Pancreas (tissue), 10 donors: ENCODE measurements at regions not wholly inside any gene's neighbourhood (a gene's known extent, or its start where the extent isn't known, plus 50 kb on each side); places are given as distances from the start of the nearest gene placed in this dataset.

Experiments used
- ATAC-seq, 4 donors: fragments of 200-7000 bp; cut with Tn5 transposase; one replicate each; pipeline versions ENCODE4 v1.8.0 to v1.9.1; 2020; ENCODE audit warnings: mild to moderate bottlenecking in 4 of 4, moderate library complexity in 4 of 4
- DNase-seq, 6 donors: peaks; one replicate each; pipeline ENCODE4 v3.0.0-alpha.2; 2020
- FAIRE-seq: peaks from 2 replicates; lab custom pipeline; 2012; peaks lifted over from hg19 to GRCh38; lab: Jason Lieb, UNC
- H3K27ac ChIP-seq, 4 donors: fragments of 200-600 bp; sonication (generic); 1 replicate in 3 of 4; 2 replicates in 1 of 4; pipeline versions ENCODE4 v1.5.0 to v1.8.0; 2020
- H3K27me3 ChIP-seq, 4 donors: fragments of 200-600 bp; one replicate each; pipeline ENCODE4 v1.8.0; 2021
- H3K36me3 ChIP-seq, 3 donors: fragments of 200-600 bp; sonication (generic) in 1 of 3; one replicate each; pipeline versions ENCODE4 v1.5.0 to v1.8.0; 2020 to 2021
- H3K4me1 ChIP-seq, 3 donors: fragments of 200-600 bp; one replicate each; pipeline ENCODE4 v1.8.0; 2021
- H3K4me3 ChIP-seq, 4 donors: fragments of 200-600 bp; sonication (generic) in 2 of 4; one replicate each; pipeline versions ENCODE4 v1.5.0 to v1.8.0; 2020 to 2021
- H3K9me3 ChIP-seq, 4 donors: fragments of 200-600 bp; one replicate each; pipeline ENCODE4 v1.8.0; 2021
- WGBS, 2 donors: extraction: QIAGEN DNeasy Blood & Tissue Kit; methylation state at CpG; one replicate each; pipeline ENCODE4 v1.1.7; 2013; 5-methylcytosine and 5-hydroxymethylcytosine counted together
- intact Hi-C, 3 donors: fragments of 100-400 bp; cut with DNase I; formaldehyde crosslinking; loops; one replicate each; pipeline versions ENCODE4 v1.11.1 to v1.14.2; 2022
- TF ChIP-seq, protein P1 (sequence below), 4 donors: fragments of 200-600 bp; sonication (generic) in 3 of 4; IDR thresholded peaks; one replicate each; pipeline versions ENCODE4 v1.5.0 to v1.8.0; 2021; ENCODE audit warnings: antibody characterized with exemption in 4 of 4
- donor health status: healthy with polysubstance abuse.
- donor health status: DM: no; HTN: no; CAD: no; lungs with moderate emphysema.
- donor health status: DM: no; HTN: no; CAD: no.
- donor health status: control.
- donor health status: control.
- donor health status: Bipolar disorder and iron deficiency.
- donor health status: DM: yes; HTN: yes; CAD: no.
- donor health status: DM: no; HTN: no; CAD: no.
- donor health status: DM: no; HTN: no; CAD: no.
- donor health status: DM: yes; HTN: yes; CAD: no.

DNA sequence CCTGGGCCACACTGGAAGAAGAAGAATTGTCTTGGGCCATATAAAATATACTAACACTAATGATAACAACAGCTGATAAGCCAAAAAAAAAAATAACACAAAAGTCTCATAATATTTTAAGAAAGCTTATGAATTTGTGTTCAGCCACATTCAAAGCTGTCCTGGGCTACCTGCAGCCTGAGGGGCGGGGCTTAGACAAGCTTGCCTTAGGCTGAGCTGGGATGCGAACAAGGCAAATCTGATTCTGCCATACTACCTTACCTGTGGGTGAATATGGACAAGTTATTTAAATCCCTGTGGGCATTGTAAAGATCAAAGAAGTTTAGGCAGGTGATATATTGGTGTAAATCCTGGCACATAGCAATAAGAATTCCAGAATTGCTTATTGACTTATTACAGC is 212.3 kb upstream of the ATP10B start:
- TF ChIP-seq, protein P1, sequence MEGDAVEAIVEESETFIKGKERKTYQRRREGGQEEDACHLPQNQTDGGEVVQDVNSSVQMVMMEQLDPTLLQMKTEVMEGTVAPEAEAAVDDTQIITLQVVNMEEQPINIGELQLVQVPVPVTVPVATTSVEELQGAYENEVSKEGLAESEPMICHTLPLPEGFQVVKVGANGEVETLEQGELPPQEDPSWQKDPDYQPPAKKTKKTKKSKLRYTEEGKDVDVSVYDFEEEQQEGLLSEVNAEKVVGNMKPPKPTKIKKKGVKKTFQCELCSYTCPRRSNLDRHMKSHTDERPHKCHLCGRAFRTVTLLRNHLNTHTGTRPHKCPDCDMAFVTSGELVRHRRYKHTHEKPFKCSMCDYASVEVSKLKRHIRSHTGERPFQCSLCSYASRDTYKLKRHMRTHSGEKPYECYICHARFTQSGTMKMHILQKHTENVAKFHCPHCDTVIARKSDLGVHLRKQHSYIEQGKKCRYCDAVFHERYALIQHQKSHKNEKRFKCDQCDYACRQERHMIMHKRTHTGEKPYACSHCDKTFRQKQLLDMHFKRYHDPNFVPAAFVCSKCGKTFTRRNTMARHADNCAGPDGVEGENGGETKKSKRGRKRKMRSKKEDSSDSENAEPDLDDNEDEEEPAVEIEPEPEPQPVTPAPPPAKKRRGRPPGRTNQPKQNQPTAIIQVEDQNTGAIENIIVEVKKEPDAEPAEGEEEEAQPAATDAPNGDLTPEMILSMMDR (IDR thresholded peaks at IDR 0.05) = no peak
- no peaks in the 10 kb centered on the region for H3K4me1 ChIP-seq
- no peaks in the 10 kb centered on the region for H3K27me3 ChIP-seq
- H3K9me3 ChIP-seq = no peaks in the 10 kb centered on the region
- intact Hi-C loops = no loop called here
- no peak overlapping the region for H3K4me3 ChIP-seq
- FAIRE-seq (no peak), ATAC-seq (no peak), DNase-seq (no peak)
- WGBS, 2 donors = 86 to 90% methylated on average over 2 of the region's 2 CpGs
- no peak overlapping the region for H3K27ac ChIP-seq
- H3K36me3 ChIP-seq = no peaks in the 10 kb centered on the region

DNA sequence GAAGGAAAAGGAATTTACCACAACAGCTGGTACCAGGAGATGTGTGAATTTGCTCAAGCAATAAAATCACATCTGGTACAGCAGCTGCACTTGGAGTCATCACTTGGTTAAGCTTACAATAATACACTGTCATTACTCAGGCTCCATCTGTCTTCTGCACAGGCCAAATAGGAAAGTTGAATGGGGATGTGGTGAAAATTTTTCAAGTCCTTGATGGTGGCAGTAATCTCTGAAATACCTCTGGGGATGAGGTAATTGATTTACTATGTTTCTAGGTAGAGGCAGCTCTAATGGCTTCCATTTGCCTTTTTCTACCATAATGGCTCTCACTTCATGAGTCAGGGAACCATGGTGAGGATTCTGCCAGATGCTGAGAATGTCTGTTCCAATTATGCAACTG is 206.8 kb upstream of the ATP10B start:
- H3K27me3 ChIP-seq = no peaks in the 10 kb centered on the region

DNA sequence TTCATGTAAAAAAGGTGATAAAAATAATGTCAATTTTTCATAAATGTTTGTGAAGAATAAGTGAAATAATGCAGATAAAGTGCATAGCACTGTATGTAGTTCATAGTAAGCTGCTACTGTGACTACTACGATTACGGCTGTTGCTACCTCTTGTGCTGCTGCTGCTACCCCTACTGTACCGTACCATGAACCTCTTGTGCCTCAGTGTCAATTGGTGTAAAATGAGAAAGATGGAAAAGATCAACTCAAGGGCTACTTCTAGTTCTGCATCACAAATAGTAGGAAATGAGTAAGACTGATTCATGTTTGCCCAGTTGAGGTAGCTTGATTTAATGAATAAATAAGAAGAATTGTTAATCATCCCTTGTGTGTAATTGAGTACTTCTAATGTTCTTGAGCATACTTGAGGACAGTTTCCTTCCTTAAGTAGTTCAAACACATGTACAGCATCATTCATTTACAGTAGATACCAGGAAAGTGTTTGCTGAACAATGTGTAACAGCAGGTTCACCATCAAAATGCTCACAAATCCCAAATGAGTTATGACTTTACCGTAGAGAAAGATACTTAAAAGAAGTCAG is 200.0 kb upstream of the ATP10B start:
- H3K27ac ChIP-seq = no peak overlapping the region
- 83 to 87% methylated on average over 4 of the region's 4 CpGs for WGBS, 2 donors
- TF ChIP-seq, protein P1 (IDR thresholded peaks at IDR 0.05) = no peak
- no peak for DNase-seq
- no peaks in the 10 kb centered on the region for H3K27me3 ChIP-seq
- H3K4me3 ChIP-seq = no peak overlapping the region
- intact Hi-C loops = no loop called here
- ATAC-seq = no peak
- no peaks in the 10 kb centered on the region for H3K9me3 ChIP-seq
- H3K4me1 ChIP-seq = no peaks in the 10 kb centered on the region
- no peaks in the 10 kb centered on the region for H3K36me3 ChIP-seq
- no peak for FAIRE-seq

More for the DNA sequence above, 206.8 kb upstream of the ATP10B start:
- no peaks in the 10 kb centered on the region for H3K9me3 ChIP-seq
- intact Hi-C loops = no loop called here
- ATAC-seq (no peak), FAIRE-seq (no peak), DNase-seq (no peak)
- H3K27ac ChIP-seq = no peak overlapping the region
- no peak overlapping the region for H3K4me3 ChIP-seq
- no peaks in the 10 kb centered on the region for H3K36me3 ChIP-seq
- TF ChIP-seq, protein P1 (IDR thresholded peaks at IDR 0.05) = no peak
- H3K4me1 ChIP-seq = no peaks in the 10 kb centered on the region

DNA sequence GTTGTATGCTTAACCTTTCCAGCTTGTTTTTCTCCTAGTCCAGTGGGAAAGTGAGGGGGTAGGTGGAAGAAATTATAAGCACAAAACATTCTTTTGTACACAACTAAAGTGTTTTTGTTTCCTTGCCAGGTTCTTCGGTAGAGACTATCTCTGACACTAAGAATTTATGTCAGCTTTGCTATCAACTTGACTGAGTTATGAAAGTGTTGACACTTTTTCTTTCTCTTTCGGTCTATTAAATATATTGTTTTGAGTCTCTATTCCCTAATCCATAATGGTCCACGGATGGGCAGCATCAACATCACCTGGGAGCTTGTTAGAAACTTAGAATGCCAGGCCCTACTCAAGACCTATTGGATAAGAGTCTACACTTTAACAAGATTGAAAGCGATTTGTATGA is 195.0 kb upstream of the ATP10B start:
- ATAC-seq (no peak), FAIRE-seq (no peak), DNase-seq (no peak)
- 47 to 58% methylated on average over 4 of the region's 4 CpGs for WGBS, 2 donors
- no peaks in the 10 kb centered on the region for H3K27me3 ChIP-seq
- H3K4me3 ChIP-seq = no peak overlapping the region
- no peaks in the 10 kb centered on the region for H3K36me3 ChIP-seq
- H3K27ac ChIP-seq = no peak overlapping the region
- no peaks in the 10 kb centered on the region for H3K4me1 ChIP-seq
- TF ChIP-seq, protein P1 (IDR thresholded peaks at IDR 0.05) = no peak
- intact Hi-C loops = no loop called here
- no peaks in the 10 kb centered on the region for H3K9me3 ChIP-seq

DNA sequence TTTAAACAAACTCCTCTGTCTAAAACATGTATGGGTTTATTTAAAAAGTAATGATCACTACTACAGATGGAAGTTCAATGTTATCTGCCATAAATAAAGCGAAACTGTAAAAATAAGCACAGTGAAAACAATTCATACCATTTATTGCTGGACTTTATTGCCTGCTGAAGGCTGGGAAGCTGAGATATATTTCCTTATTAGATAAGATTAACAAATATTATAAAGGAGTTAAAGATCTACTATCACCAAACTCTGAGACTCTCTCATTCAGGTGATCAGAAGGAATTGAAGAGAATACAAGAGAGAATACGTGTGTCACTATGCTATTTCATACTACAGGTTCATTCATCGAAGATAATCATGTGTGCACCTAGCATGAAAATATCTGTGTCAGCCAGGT is 190.9 kb upstream of the ATP10B start:
- no peaks in the 10 kb centered on the region for H3K9me3 ChIP-seq
- no peak overlapping the region for H3K27ac ChIP-seq
- DNase-seq = no peak
- no peak for ATAC-seq
- TF ChIP-seq, protein P1 (IDR thresholded peaks at IDR 0.05) = no peak
- 71 to 74% methylated on average over 3 of the region's 3 CpGs for WGBS, 2 donors
- no peaks in the 10 kb centered on the region for H3K36me3 ChIP-seq
- FAIRE-seq = no peak
- H3K4me3 ChIP-seq = no peak overlapping the region
- H3K27me3 ChIP-seq = no peaks in the 10 kb centered on the region
- intact Hi-C loops = no loop called here
- H3K4me1 ChIP-seq = no peaks in the 10 kb centered on the region
